Ovary (tissue), 3 donors: ENCODE measurements at regions not wholly inside any gene's neighbourhood (a gene's known extent, or its start where the extent isn't known, plus 50 kb on each side); places are given as distances from the start of the nearest gene placed in this dataset.

Experiments
- EP300 ChIP-seq: sonication (generic); formaldehyde crosslinking; IDR thresholded peaks from one replicate; pipeline ENCODE4 v1.6.1; 2017; ENCODE audit warnings: antibody characterized with exemption
- POLR2A ChIP-seq: fragments of 450-650 bp; IDR thresholded peaks from one replicate; pipeline ENCODE4 v1.6.1; 2017; ENCODE audit warnings: antibody characterized with exemption, mild to moderate bottlenecking, moderate library complexity
- TF ChIP-seq, protein P1 (sequence below), 3 donors: fragments of 450-650 bp in 2 of 3; fragments of 200-600 bp in 1 of 3; IDR thresholded peaks; one replicate each; pipeline versions ENCODE4 v1.5.1 to v1.8.0; 2016 to 2022; ENCODE audit warnings: antibody characterized with exemption in 3 of 3, mild to moderate bottlenecking in 1 of 3
- donor health status: DM: no; HTN: no; CAD: no.

DNA sequence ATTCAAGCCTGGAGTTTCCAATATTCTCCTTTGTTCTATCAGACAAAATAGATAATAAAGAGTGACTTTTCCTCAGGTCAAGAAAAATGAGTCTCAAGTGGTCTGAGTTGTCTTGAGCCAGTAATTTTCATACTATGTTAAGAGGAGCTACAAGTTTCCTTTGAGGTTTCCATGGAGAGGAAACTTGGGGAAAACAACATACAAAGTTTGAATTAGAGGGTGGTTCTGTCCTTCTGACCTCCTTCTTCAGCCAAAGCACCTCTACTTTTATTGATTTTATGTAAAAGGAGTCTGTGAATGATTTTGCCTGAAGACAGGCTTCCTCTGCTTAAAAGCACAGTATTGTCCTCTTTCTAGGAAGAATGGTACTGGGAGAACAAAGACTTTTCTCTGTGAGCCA is 497.2 kb upstream of the PKN2 start:
- TF ChIP-seq, protein P1, sequence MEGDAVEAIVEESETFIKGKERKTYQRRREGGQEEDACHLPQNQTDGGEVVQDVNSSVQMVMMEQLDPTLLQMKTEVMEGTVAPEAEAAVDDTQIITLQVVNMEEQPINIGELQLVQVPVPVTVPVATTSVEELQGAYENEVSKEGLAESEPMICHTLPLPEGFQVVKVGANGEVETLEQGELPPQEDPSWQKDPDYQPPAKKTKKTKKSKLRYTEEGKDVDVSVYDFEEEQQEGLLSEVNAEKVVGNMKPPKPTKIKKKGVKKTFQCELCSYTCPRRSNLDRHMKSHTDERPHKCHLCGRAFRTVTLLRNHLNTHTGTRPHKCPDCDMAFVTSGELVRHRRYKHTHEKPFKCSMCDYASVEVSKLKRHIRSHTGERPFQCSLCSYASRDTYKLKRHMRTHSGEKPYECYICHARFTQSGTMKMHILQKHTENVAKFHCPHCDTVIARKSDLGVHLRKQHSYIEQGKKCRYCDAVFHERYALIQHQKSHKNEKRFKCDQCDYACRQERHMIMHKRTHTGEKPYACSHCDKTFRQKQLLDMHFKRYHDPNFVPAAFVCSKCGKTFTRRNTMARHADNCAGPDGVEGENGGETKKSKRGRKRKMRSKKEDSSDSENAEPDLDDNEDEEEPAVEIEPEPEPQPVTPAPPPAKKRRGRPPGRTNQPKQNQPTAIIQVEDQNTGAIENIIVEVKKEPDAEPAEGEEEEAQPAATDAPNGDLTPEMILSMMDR (IDR thresholded peaks at IDR 0.05), result no peak
- TF ChIP-seq POLR2A, result no peak
- TF ChIP-seq EP300, result no peak
